ENCODE measurements at regions not wholly inside any gene's neighbourhood (a gene's known extent, or its start where the extent isn't known, plus 50 kb on each side); places are given as distances from the start of the nearest gene placed in this dataset.
"Not testable (repeated sequence)": the region's sequence is repeated elsewhere in the genome, so short reads cannot be mapped to it uniquely, and the experiment has no call there.

- Histone ChIP-seq H3K9me3 (ENCODE audit: control insufficient read depth, low read depth, low read length) (no peaks in the 10 kb centered on the region), H3K27ac (ENCODE audit: low read length) (no peak overlapping the region), H3K9ac (ENCODE audit: low read length) (no peak overlapping the region), H3K36me3 (ENCODE audit: control insufficient read depth, low read depth, low read length) (no peaks in the 10 kb centered on the region), H3K4me1 (ENCODE audit: control insufficient read depth, low read depth, low read length) (no peaks in the 10 kb centered on the region), H3K4me3 (ENCODE audit: low read length) (no peak overlapping the region), H3K27me3 (ENCODE audit: control insufficient read depth, insufficient read depth, low read length) (no peaks in the 10 kb centered on the region)
These were observed 80.8 kb upstream of the SLC8A3 start for GRCh38 chr14:70269582-70269981.

- Histone ChIP-seq H3K27ac (ENCODE audit: low read length) (no peak overlapping the region), H3K9me3 (ENCODE audit: control insufficient read depth, low read depth, low read length) (no peaks in the 10 kb centered on the region), H3K36me3 (ENCODE audit: control insufficient read depth, low read depth, low read length) (no peaks in the 10 kb centered on the region), H3K27me3 (ENCODE audit: control insufficient read depth, insufficient read depth, low read length) (no peaks in the 10 kb centered on the region), H3K9ac (ENCODE audit: low read length) (no peak overlapping the region), H3K4me1 (ENCODE audit: control insufficient read depth, low read depth, low read length) (no peaks in the 10 kb centered on the region), H3K4me3 (ENCODE audit: low read length) (no peak overlapping the region)
These were observed 80.0 kb upstream of the SLC8A3 start for GRCh38 chr14:70268760-70269159.

GRCh38 chr14:70266157-70266556, 77.4 kb upstream of the SLC8A3 start:
- H3K9ac ChIP-seq (ENCODE audit: low read length), result no peak overlapping the region
- no peak overlapping the region for H3K27ac ChIP-seq (ENCODE audit: low read length)
- no peak overlapping the region for H3K4me3 ChIP-seq (ENCODE audit: low read length)
- no peaks in the 10 kb centered on the region for H3K27me3 ChIP-seq (ENCODE audit: control insufficient read depth, insufficient read depth, low read length)
- H3K36me3 ChIP-seq (ENCODE audit: control insufficient read depth, low read depth, low read length), result no peaks in the 10 kb centered on the region
- H3K9me3 ChIP-seq (ENCODE audit: control insufficient read depth, low read depth, low read length), result no peaks in the 10 kb centered on the region
- H3K4me1 ChIP-seq (ENCODE audit: control insufficient read depth, low read depth, low read length), result no peaks in the 10 kb centered on the region

- Histone ChIP-seq H3K9ac (ENCODE audit: low read length) (no peak overlapping the region), H3K27me3 (ENCODE audit: control insufficient read depth, insufficient read depth, low read length) (no peaks in the 10 kb centered on the region), H3K36me3 (ENCODE audit: control insufficient read depth, low read depth, low read length) (no peaks in the 10 kb centered on the region), H3K4me1 (ENCODE audit: control insufficient read depth, low read depth, low read length) (no peaks in the 10 kb centered on the region), H3K4me3 (ENCODE audit: low read length) (no peak overlapping the region), H3K9me3 (ENCODE audit: control insufficient read depth, low read depth, low read length) (no peaks in the 10 kb centered on the region), H3K27ac (ENCODE audit: low read length) (no peak overlapping the region)
These were observed 76.7 kb upstream of the SLC8A3 start for GRCh38 chr14:70265422-70265821.

- H3K36me3 ChIP-seq (ENCODE audit: control insufficient read depth, low read depth, low read length), result no peaks in the 10 kb centered on the region
- no peaks in the 10 kb centered on the region for H3K27me3 ChIP-seq (ENCODE audit: control insufficient read depth, insufficient read depth, low read length)
- no peak overlapping the region for H3K9ac ChIP-seq (ENCODE audit: low read length)
- H3K4me3 ChIP-seq (ENCODE audit: low read length), result no peak overlapping the region
- H3K4me1 ChIP-seq (ENCODE audit: control insufficient read depth, low read depth, low read length), result no peaks in the 10 kb centered on the region
- no peak overlapping the region for H3K27ac ChIP-seq (ENCODE audit: low read length)
- no peaks in the 10 kb centered on the region for H3K9me3 ChIP-seq (ENCODE audit: control insufficient read depth, low read depth, low read length)
These were observed 70.7 kb upstream of the SLC8A3 start for GRCh38 chr14:70259420-70259819.

GRCh38 chr14:70257526-70257925, 68.8 kb upstream of the SLC8A3 start:
- H3K9me3 ChIP-seq (ENCODE audit: control insufficient read depth, low read depth, low read length), result no peaks in the 10 kb centered on the region
- no peaks in the 10 kb centered on the region for H3K36me3 ChIP-seq (ENCODE audit: control insufficient read depth, low read depth, low read length)
- no peak overlapping the region for H3K9ac ChIP-seq (ENCODE audit: low read length)
- H3K4me1 ChIP-seq (ENCODE audit: control insufficient read depth, low read depth, low read length), result no peaks in the 10 kb centered on the region
- H3K27ac ChIP-seq (ENCODE audit: low read length), result no peak overlapping the region
- H3K4me3 ChIP-seq (ENCODE audit: low read length), result no peak overlapping the region
- H3K27me3 ChIP-seq (ENCODE audit: control insufficient read depth, insufficient read depth, low read length), result no peaks in the 10 kb centered on the region

- Histone ChIP-seq H3K27ac (ENCODE audit: low read length) (no peak overlapping the region), H3K36me3 (ENCODE audit: control insufficient read depth, low read depth, low read length) (no peaks in the 10 kb centered on the region), H3K4me3 (ENCODE audit: low read length) (no peak overlapping the region), H3K4me1 (ENCODE audit: control insufficient read depth, low read depth, low read length) (no peaks in the 10 kb centered on the region), H3K9me3 (ENCODE audit: control insufficient read depth, low read depth, low read length) (no peaks in the 10 kb centered on the region), H3K27me3 (ENCODE audit: control insufficient read depth, insufficient read depth, low read length) (no peaks in the 10 kb centered on the region), H3K9ac (ENCODE audit: low read length) (no peak overlapping the region)
These were observed 67.8 kb upstream of the SLC8A3 start for GRCh38 chr14:70256601-70257000.

GRCh38 chr14:70255071-70256057, 66.6 kb upstream of the SLC8A3 start:
- not testable (repeated sequence) for H3K27me3 ChIP-seq (ENCODE audit: control insufficient read depth, insufficient read depth, low read length); H3K27ac ChIP-seq (ENCODE audit: low read length); H3K9me3 ChIP-seq (ENCODE audit: control insufficient read depth, low read depth, low read length); H3K36me3 ChIP-seq (ENCODE audit: control insufficient read depth, low read depth, low read length); H3K4me1 ChIP-seq (ENCODE audit: control insufficient read depth, low read depth, low read length); H3K4me3 ChIP-seq (ENCODE audit: low read length); H3K9ac ChIP-seq (ENCODE audit: low read length)

- H3K4me3 ChIP-seq (ENCODE audit: low read length), result peak overlapping the region; percentile 45
These were observed 65.8 kb upstream of the SLC8A3 start for GRCh38 chr14:70254476-70254961.

GRCh38 chr14:70253547-70253946, 64.8 kb upstream of the SLC8A3 start:
- not testable (repeated sequence) for H3K4me3 ChIP-seq (ENCODE audit: low read length); H3K4me1 ChIP-seq (ENCODE audit: control insufficient read depth, low read depth, low read length); H3K27me3 ChIP-seq (ENCODE audit: control insufficient read depth, insufficient read depth, low read length); H3K27ac ChIP-seq (ENCODE audit: low read length); H3K9me3 ChIP-seq (ENCODE audit: control insufficient read depth, low read depth, low read length); H3K36me3 ChIP-seq (ENCODE audit: control insufficient read depth, low read depth, low read length); H3K9ac ChIP-seq (ENCODE audit: low read length)

More at GRCh38 chr14:70254476-70254961, 65.8 kb upstream of the SLC8A3 start:
- no peaks in the 10 kb centered on the region for H3K4me1 ChIP-seq (ENCODE audit: control insufficient read depth, low read depth, low read length)
- H3K9me3 ChIP-seq (ENCODE audit: control insufficient read depth, low read depth, low read length), result no peaks in the 10 kb centered on the region
- H3K27ac ChIP-seq (ENCODE audit: low read length), result no peak overlapping the region
- H3K9ac ChIP-seq (ENCODE audit: low read length), result no peak overlapping the region
- H3K36me3 ChIP-seq (ENCODE audit: control insufficient read depth, low read depth, low read length), result no peaks in the 10 kb centered on the region
- no peaks in the 10 kb centered on the region for H3K27me3 ChIP-seq (ENCODE audit: control insufficient read depth, insufficient read depth, low read length)

- Histone ChIP-seq H3K4me3 (ENCODE audit: low read length) (no peak overlapping the region), H3K27me3 (ENCODE audit: control insufficient read depth, insufficient read depth, low read length) (no peaks in the 10 kb centered on the region), H3K4me1 (ENCODE audit: control insufficient read depth, low read depth, low read length) (no peaks in the 10 kb centered on the region), H3K27ac (ENCODE audit: low read length) (no peak overlapping the region), H3K36me3 (ENCODE audit: control insufficient read depth, low read depth, low read length) (no peaks in the 10 kb centered on the region), H3K9ac (ENCODE audit: low read length) (no peak overlapping the region), H3K9me3 (ENCODE audit: control insufficient read depth, low read depth, low read length) (no peaks in the 10 kb centered on the region)
These were observed 56.3 kb upstream of the SLC8A3 start for GRCh38 chr14:70245026-70245425.

GRCh38 chr14:70239802-70240201, 51.1 kb upstream of the SLC8A3 start:
- H3K27ac ChIP-seq (ENCODE audit: low read length), result no peak overlapping the region
- H3K36me3 ChIP-seq (ENCODE audit: control insufficient read depth, low read depth, low read length), result no peaks in the 10 kb centered on the region
- H3K9me3 ChIP-seq (ENCODE audit: control insufficient read depth, low read depth, low read length), result no peaks in the 10 kb centered on the region
- H3K9ac ChIP-seq (ENCODE audit: low read length), result no peak overlapping the region
- H3K4me1 ChIP-seq (ENCODE audit: control insufficient read depth, low read depth, low read length), result peaks cover 3% of the 10 kb centered on the region
- no peak overlapping the region for H3K4me3 ChIP-seq (ENCODE audit: low read length)
- peaks cover 24% of the 10 kb centered on the region for H3K27me3 ChIP-seq (ENCODE audit: control insufficient read depth, insufficient read depth, low read length)
